Ascending aorta (tissue), 2 donors: ENCODE measurements at regions not wholly inside any gene's neighbourhood (a gene's known extent, or its start where the extent isn't known, plus 50 kb on each side); places are given as distances from the start of the nearest gene placed in this dataset.

Source experiments
- DNase-seq, 2 donors: peaks; one replicate each; pipeline ENCODE4 v3.0.0-alpha.2; 2019; ENCODE audit warnings: low spot score in 2 of 2
- H3K27ac ChIP-seq, 2 donors: fragments of 200-600 bp; sonication (generic); one replicate each; pipeline ENCODE4 v1.5.1; 2016 to 2017; ENCODE audit warnings: mild to moderate bottlenecking in 1 of 2
- H3K27me3 ChIP-seq: fragments of 200-600 bp; sonication (generic); one replicate; pipeline ENCODE4 v1.5.1; 2017
- H3K36me3 ChIP-seq, 2 donors: fragments of 200-600 bp; sonication (generic); one replicate each; pipeline ENCODE4 v1.5.1; 2016
- H3K4me1 ChIP-seq, 2 donors: fragments of 200-600 bp; sonication (generic); one replicate each; pipeline ENCODE4 v1.5.1; 2016 to 2017; ENCODE audit warnings: mild to moderate bottlenecking in 1 of 2
- H3K4me3 ChIP-seq, 2 donors: fragments of 200-600 bp; sonication (generic); one replicate each; pipeline ENCODE4 v1.5.1; 2016 to 2017; ENCODE audit warnings: mild to moderate bottlenecking in 1 of 2
- H3K9me3 ChIP-seq, 2 donors: fragments of 200-600 bp; sonication (generic); one replicate each; pipeline ENCODE4 v1.5.1; 2016
- CTCF ChIP-seq, 3 experiments: fragments of 200-600 bp in 2 of 3; fragments of 450-650 bp in 1 of 3; sonication (generic) in 2 of 3; IDR thresholded peaks; one replicate each; pipeline ENCODE4 v1.5.1; 2016 to 2019; ENCODE audit warnings: antibody characterized with exemption in 3 of 3, mild to moderate bottlenecking in 1 of 3, moderate library complexity in 1 of 3
- intact Hi-C: fragments of 100-400 bp; cut with DNase I; formaldehyde crosslinking; loops from one replicate; pipeline ENCODE4 v1.15.1; 2023

- H3K27ac ChIP-seq: no peak overlapping the region
- no peaks in the 10 kb centered on the region for H3K4me1 ChIP-seq
- peaks cover 0 to 14% of the 10 kb centered on the region in 2 donors for H3K9me3 ChIP-seq
- no peak overlapping the region for H3K4me3 ChIP-seq
- no peak for DNase-seq
- intact Hi-C loops: no loop called here
- TF ChIP-seq CTCF (IDR thresholded peaks at IDR 0.05): no peak
- no peaks in the 10 kb centered on the region for H3K36me3 ChIP-seq
- no peaks in the 10 kb centered on the region for H3K27me3 ChIP-seq
Observed at GRCh38 chr7:18096087-18096486, 68.4 kb upstream of the PRPS1L1 start.

GRCh38 chr7:18102576-18102975 is 74.9 kb upstream of the PRPS1L1 start:
- Histone ChIP-seq H3K4me3 (no peak overlapping the region), H3K27ac (no peak overlapping the region), H3K36me3 (no peaks in the 10 kb centered on the region), H3K9me3 (peaks cover 0 to 16% of the 10 kb centered on the region in 2 donors), H3K27me3 (no peaks in the 10 kb centered on the region), H3K4me1 (no peaks in the 10 kb centered on the region)
- TF ChIP-seq CTCF (IDR thresholded peaks at IDR 0.05): no peak
- no peak for DNase-seq
- intact Hi-C loops: no loop called here

- intact Hi-C loops: no loop called here
- Histone ChIP-seq H3K4me3 (no peak overlapping the region), H3K9me3 (peaks cover 0 to 16% of the 10 kb centered on the region in 2 donors), H3K27ac (no peak overlapping the region), H3K27me3 (no peaks in the 10 kb centered on the region), H3K4me1 (no peaks in the 10 kb centered on the region), H3K36me3 (no peaks in the 10 kb centered on the region)
- DNase-seq: no peak
- no peak for TF ChIP-seq CTCF (IDR thresholded peaks at IDR 0.05)
Observed at GRCh38 chr7:18103436-18104218, 76.0 kb upstream of the PRPS1L1 start.

GRCh38 chr7:18109762-18110161 is 82.1 kb upstream of the PRPS1L1 start:
- Histone ChIP-seq H3K4me1 (no peaks in the 10 kb centered on the region), H3K27me3 (no peaks in the 10 kb centered on the region), H3K4me3 (no peak overlapping the region), H3K36me3 (no peaks in the 10 kb centered on the region), H3K27ac (no peak overlapping the region), H3K9me3 (no peaks in the 10 kb centered on the region)
- intact Hi-C loops: no loop called here
- DNase-seq: no peak
- TF ChIP-seq CTCF (IDR thresholded peaks at IDR 0.05): no peak

- no peaks in the 10 kb centered on the region for H3K27me3 ChIP-seq
- no peaks in the 10 kb centered on the region for H3K9me3 ChIP-seq
- intact Hi-C loops: no loop called here
- no peaks in the 10 kb centered on the region for H3K4me1 ChIP-seq
- H3K4me3 ChIP-seq: no peak overlapping the region
- no peak for TF ChIP-seq CTCF (IDR thresholded peaks at IDR 0.05)
- no peak overlapping the region for H3K27ac ChIP-seq
- no peak for DNase-seq
- H3K36me3 ChIP-seq: no peaks in the 10 kb centered on the region
Observed at GRCh38 chr7:18116661-18117060, 89.0 kb upstream of the PRPS1L1 start.
